HG02763 (cell line): ENCODE measurements at regions not wholly inside any gene's neighbourhood (a gene's known extent, or its start where the extent isn't known, plus 50 kb on each side); places are given as distances from the start of the nearest gene placed in this dataset.
A peak's percentile ranks its signal among the peaks of the same experiment; 100 is the strongest.

Experiments used
- ATAC-seq: cut with Tn5 transposase; IDR thresholded peaks from one replicate; pipeline ENCODE4 v1.9.1; 2021; ENCODE audit warnings: mild to moderate bottlenecking, moderate library complexity; ENCODE audit not compliant: unreplicated experiment

DNA sequence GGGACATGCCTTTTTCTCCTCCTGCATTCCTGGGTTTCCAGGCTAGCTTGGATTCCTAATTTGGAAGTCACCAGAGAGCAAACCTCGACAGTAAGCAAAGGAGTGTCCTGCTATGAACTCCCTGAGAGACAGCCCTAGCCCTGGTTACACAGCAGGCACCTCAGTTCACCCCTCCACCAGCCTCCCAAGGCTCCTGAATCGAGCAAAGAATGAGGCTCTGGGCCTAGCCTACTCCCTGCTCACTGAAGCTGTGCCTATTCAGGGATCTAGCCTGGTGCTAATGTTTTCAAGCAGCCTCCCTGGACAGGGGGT, 66.7 kb upstream of the RMDN2 start:
- no peak for ATAC-seq

GRCh38 chr2:37858725-37859267, 66.3 kb upstream of the RMDN2 start:
- no peak for ATAC-seq

GRCh38 chr2:37862620-37863019, 62.5 kb upstream of the RMDN2 start:
- no peak for ATAC-seq

DNA sequence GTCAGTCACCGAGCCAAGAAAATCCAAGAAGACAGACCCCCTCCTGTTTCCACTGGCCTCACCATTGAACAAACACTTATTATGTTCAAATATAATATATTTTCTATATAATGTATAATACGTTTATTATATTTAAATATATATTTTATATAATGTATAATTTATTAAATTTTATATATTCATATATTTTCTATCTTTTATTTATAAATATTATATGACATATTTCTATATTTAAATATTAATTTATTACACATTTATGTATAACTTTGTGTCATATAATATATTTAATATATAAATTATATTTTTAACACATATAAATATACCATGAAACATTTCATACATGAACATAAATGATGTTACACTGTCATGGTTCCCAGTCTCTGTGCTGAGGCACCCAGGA, 60.9 kb upstream of the RMDN2 start:
- ATAC-seq = no peak

- no peak for ATAC-seq
Measured at GRCh38 chr2:37865640-37866039, 59.4 kb upstream of the RMDN2 start.

- no peak for ATAC-seq
Measured at GRCh38 chr2:37866171-37866934, 58.7 kb upstream of the RMDN2 start.

GRCh38 chr2:37867166-37867565, 57.9 kb upstream of the RMDN2 start:
- no peak for ATAC-seq

DNA sequence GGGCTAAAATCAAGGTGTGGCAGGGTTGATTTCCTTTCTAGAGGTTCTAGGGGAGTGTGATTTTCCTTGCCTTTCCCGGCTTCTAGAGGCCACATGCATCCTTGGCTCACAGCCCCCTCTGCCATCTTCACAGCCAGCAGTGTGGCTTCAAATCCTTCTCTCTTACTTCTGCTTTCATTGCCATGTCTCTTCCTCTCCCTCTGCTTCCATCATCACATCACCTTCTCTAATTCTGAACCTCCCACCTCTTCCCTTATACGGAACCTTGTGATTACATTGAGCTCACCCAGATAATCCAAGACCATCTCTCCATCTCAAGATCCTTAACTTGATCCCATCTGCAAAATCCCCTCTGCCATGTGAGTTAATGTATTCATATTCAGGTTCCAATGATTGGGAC, 56.2 kb upstream of the RMDN2 start:
- ATAC-seq = no peak

GRCh38 chr2:37869304-37869703, 55.8 kb upstream of the RMDN2 start:
- ATAC-seq = no peak

DNA sequence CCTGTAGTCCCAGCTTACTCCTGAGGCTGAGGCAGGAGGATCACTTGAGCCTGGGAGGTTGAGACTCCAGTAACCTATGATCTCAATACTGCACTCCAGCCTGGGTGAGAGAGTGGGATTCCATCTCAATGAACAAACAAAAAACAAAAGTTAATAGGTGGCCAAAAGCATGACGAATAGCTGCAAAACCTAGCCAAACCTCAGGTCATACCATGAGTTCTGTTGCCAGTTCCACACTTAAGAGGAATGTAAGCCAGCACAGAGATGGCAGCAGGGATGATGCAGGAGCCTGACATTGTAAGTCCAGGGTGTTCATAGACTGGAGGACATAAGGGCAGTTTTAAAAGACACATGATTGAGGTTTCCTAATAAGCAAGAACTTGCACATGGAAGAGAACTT, 55.3 kb upstream of the RMDN2 start:
- no peak for ATAC-seq

DNA sequence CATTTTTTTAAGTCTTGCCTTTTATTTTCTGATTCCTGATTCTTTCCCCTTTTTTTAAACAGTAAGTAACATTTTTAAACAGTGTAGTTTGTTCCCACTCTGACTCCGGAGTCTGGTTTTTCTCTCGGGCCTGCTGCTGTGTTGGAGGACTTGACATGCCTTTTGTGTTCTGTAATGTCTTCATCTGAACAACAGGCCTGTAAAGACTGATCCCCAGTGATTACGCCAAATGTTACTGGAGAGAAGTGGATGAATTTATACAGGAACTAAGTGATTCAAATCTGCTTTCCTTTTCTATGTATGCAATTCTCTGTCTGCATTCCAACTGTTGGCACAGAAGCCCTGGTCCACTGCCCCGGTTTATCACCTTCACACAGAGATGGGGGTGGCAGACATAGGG, 54.3 kb upstream of the RMDN2 start:
- no peak for ATAC-seq

- peak; percentile 49 for ATAC-seq
Measured at GRCh38 chr2:37871456-37872191, 53.5 kb upstream of the RMDN2 start.

DNA sequence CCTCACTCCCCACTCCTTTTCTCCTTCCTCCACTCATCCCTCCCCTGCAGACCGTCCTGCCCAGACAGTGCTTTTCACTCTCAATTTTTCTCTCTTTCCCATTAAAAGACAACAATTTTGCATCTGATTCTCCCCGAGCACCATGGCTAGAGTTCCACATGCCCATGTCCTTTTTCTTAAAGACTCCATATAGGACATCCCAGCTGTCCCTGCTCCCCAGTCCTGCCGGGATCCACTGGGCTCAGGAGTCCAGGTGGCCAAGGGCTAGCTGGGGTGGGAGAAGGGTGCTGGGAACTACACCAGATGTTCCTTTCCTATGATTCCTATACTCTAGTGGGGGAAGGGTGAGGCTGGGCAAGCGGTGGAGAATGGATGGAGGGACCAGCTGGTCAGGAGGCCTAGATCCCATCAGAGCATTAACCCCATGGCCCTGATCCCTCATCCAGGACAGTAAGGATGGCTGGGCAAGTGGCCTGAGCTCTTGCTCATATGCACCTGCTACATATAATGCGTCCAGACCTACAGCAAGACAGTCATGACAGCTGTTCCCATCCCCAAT, 52.8 kb upstream of the RMDN2 start:
- ATAC-seq = no peak

DNA sequence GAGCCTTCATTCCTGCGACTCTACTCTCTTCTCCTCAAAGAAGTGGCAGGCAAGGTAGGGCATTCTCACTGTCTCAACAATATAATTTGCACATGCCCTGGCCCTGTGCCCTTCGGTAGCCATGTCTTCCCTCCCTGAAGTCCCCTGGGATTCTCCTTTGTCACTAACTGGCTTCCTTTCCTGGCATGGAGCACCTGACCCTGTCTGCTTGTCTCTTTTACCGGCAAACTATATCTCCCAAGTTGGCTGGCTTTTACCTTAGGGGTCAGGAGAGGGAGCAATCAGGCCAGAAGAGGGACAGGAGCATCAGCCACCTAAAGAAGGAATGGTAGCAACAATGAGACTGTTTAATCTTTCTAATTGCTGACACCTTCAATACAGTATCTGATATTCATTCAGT, 51.9 kb upstream of the RMDN2 start:
- no peak for ATAC-seq

DNA sequence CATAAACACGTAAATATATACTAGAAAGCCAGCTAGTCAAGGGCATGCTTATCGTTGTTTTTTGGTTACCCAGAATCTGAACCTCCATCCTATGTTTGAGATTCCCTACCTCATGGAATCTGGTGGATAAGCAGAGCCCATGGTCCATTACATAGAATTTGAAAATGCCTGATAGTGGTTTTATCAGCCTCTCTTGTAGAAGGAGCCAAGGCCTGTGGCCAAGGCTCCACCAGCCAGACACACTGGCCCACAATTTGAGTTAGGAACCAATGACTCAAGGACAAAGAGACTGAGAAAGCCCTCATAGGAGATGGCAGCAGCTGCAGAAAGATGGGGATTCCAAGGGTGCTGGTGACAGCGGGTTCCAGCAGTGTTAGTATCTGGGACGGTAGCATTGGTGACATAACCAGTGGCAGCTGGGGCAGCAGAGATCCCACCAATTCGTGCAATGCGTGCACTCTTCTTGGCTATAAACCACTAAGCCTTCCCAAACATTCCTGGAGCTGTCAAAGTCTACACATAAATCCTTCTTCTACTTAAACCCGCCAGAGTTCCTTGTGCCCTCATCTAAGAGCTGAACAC, 51.2 kb upstream of the RMDN2 start:
- no peak for ATAC-seq

GRCh38 chr2:37874470-37874869, 50.6 kb upstream of the RMDN2 start:
- ATAC-seq = peak; percentile 54
